ENCODE measurements at regions not wholly inside any gene's neighbourhood (a gene's known extent, or its start where the extent isn't known, plus 50 kb on each side); places are given as distances from the start of the nearest gene placed in this dataset.
"Not testable (repeated sequence)": the region's sequence is repeated elsewhere in the genome, so short reads cannot be mapped to it uniquely, and the experiment has no call there.

DNA sequence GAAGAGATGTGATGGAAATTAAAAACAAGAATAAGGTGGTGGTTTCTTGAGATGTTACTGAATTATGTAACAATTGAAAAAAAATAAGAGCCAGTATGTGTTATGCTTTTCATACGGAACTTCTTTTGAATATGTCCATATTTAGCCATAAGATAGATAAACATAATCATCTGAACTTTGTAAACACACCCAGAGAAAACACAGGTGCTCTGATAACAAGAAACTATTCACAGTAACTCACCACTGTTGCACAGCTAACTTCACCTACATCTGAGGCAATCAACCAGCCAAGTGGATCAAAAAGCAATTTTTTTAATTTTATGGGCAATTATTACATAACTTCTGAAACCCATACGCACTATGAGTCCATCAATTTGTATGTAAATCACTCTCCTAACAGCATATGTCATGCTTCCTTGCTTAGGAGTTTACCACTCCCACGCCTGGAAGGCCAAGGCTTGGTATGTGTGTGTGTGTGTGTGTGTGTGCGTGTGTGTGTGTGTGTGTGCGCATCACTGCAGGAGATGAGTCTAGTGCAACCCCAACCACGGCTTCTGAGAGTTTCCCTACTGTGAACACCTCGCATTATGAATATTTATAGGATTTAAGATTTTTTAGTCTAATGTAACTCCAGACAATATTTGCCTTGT lies 443.4 kb downstream of the BCAT1 start:
- no peak for DNase-seq

DNA sequence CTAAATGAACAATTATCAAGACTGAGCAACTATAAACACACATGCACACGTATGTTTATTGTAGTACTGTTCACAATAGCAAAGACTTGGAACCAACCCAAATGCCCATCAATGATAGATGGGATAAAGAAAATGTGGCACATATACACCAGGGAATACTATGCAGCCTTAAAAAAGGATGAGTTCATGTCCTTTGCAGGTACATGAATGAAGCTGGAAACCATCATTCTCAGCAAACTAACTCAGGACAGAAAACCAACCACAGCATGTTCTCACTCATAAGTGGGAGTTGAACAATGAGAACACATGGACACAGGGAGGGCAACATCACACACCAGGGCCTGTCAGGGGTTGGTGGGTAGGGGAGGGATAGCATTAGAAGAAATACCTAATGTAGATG lies 445.4 kb downstream of the BCAT1 start:
- not testable (repeated sequence) for DNase-seq

DNA sequence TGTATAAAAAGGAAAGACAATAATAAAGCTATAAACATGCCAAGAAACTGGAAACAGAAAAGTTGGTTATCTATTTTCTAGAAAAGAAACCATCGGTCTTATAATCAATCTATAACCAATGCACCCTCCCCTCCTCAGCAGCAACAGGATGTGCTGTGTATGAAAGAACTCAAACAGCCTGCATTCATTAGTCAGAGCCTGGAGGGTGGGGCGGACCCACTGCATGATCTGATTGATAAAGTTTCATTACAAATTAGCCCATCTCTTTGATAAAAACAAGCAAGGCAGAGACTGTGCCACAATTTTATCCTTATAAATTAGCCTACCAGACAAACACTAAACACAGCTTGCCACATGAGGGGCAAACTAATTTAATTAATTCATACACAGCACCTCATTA lies 448.1 kb downstream of the BCAT1 start:
- no peak for DNase-seq

DNA sequence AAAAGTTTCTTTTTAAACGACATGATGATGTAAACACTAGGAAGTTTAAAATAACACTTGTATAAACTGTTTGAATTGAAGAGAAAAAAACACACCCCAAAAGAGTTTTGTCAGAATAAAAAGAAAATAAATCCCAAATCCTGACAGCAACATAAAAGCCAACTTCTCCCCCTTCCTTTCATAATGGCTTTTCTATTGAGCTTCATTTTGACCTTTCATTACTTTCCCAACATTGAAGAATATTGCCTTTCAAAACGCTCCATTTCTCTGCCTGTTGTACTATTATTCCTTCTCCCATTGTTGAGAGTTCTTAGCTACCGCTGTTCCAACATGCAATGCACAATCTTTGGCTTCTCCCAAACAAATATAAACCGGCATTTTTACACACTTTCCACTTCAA lies 448.5 kb downstream of the BCAT1 start:
- DNase-seq, result no peak

DNA sequence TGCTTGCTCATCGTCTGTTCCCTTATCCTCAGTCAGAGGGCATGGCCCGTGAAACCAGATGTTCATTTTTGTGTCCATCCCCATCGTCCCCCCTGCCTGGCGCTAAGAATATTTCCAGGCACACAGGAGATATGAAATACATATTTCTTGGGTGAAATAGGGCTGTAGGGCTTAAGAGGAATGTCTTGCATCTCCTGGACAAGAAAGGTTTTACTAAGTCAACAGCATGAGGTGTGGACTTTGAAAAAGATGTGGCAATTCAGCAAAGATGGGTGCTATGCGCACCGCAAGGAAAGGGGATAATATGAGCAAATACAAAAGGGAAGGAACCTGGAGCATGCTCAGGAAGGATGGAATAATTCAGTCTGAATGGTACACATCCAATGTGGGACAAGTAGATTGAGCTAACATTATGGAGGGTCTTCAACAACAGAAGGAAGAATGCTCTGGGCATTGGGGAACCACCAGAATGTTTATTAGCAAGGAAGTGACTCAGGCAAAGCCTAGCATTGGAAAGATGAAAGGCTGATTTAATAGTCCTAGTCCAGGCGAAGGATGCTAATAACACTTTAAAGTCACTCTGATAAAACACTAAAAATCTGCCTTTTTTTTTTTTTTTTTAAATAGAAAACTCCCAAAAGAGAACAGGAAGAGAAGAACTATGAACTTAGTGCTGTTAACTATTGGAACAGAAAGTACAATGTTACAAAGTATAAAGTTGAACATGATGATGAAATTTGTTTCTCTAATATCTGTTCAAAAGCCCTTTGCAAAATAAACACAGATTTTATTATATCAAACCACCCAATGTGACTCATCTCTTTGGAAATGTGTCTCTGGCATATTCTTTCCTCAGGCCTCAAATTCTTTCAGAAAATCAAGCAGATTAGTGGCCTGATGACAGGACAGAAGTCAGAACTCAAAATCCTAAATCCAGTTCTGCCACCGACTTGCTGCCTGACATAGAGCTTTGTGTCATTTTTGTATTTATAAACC lies 449.5 kb downstream of the BCAT1 start:
- no peak for DNase-seq

DNA sequence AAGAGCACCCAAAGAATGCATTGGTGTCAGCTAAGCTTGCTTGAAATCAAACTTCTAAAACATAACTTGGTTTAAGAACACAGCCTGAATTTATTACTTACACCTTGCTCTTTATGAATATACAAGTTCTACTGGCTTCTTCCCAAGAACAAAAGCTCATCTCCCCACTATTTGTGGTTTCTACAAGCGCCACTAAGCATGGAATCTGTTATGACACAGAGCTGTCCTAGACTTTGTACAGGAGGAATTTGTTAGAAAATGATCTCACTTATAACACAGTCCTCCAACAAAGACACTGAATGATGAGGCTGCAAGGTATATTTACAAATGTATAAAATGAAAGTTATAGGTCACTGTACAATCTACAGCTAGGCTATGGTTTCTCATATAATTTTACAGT lies 452.1 kb downstream of the BCAT1 start:
- DNase-seq, result no peak

DNA sequence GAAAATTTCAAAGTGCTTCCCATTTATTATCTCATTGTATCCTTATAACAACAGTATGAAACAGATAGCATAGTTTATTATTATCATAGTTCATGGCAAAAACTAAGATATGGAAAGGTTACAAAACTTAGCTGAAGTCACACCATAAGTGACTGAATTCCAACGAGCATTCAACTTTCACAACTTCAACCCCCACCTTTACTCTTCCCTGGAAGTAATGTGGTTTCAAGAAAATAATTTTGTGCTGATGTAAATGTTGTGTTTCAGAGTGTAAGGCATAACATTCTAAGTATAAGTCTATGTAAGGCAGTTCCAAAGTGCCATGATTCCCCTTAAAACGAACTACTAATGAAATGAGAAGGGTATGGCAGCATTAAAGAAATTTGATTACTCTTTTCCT lies 454.5 kb downstream of the BCAT1 start:
- no peak for DNase-seq

DNA sequence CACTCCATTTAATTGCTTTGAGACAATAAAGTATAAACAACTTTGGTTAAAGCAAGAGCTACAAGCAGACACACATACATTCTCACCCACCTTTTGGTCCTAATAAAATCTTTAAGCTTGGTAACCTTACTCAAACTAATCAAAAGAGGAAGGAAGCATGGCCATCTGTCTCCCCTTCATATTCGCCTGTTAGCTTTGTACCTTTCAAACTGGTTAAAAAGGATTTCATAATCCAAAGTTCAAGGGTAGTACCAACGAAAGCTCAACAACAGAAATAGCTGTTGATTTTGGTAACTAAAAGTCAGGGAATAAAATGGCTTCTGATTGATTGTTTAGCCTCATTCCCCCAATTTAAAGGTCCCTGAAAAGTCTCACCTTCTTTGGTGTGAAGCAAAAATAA lies 456.9 kb downstream of the BCAT1 start:
- no peak for DNase-seq

DNA sequence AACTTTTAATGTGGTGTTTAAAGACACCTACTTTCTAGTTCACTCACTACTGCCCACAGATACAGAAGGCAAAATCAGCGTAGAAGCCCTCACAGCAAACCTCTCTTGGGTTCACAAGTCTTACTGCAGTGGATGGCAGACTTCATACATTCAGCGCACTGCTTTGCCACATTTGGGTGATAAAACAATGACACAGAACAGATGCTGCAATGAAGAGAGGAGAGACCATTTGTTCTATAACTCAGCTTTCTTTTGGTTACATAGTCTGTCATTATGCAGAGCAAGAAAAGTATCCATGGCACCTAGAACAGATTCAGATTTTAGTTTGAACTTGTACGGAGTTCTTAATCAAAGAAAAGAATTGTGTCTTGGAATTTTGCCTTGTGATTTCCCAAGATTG lies 459.0 kb downstream of the BCAT1 start:
- no peak for DNase-seq

DNA sequence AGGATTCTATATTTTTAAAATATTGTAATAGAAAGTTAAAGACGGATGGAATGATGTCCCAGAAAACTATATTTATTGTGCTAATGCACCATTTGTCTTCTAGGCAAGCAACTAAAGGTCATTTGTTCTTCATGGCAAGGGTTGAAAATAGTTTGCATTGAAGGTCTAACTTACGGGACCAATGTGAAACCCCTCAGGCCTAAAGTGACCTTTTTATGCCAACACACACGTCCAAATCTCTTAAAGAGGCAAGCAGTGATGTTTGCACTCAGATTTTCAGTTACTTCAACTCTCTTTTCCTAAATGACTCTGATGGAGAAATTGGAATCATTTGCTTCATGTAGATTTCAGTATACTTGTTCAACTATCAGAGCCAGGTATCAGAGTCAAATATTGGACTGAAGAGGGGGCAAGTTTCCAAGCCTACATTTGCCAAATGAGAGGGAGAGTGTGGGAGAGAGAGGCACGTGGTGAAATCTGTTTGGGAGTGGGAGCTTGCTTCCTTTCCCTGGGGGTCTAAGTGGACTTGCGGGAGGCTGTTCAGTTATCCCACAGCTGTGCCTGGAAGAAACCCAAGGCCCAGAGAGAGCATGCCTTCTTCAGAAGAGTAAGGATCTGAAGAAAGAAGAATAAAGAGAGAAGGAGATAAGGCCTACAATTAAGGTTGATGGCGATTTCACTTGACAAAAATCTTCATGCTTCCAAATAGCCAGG lies 459.8 kb downstream of the BCAT1 start:
- no peak for DNase-seq

DNA sequence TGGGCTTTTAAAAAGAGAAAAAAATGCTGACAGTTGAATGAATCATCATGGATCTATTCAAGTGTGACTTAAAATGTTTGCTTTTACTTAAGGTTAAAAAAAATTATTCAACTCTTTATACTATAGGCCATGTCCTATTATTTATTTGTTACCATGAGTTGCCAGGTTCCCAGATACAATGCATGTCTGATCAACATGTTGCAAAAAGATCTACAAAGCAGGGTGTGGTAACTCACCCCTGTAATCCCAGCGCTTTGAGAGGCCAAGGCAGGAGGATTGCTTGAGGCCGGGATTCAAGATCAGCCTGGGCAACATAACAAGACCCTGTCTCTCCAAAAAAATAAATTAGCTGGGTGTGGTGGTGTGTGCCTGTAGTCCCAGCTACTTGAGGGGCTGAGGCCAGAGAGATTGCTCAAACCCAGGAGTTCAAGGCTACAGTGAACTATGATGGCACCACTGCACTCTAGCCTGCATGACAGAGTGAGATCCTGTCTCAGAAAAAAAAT lies 460.8 kb downstream of the BCAT1 start:
- no peak for DNase-seq

DNA sequence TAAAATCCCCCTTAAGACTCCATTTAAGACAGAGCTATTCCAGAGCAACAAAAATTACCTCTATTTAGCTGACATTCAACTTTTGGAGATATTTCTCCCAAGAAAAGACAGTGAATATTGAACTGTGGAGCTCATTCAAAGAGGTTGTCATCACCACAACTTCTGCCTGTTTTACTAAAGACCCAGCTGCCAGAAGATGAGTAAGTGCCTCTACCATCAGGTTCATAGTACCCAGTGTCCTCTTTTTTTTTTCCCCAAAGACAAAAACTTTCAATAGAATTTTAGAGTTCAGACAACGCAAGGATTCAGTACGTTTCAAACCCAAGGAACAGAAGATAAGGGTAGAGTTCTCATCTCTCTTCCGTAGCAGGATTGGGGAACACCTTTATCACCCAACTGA lies 461.3 kb downstream of the BCAT1 start:
- no peak for DNase-seq

DNA sequence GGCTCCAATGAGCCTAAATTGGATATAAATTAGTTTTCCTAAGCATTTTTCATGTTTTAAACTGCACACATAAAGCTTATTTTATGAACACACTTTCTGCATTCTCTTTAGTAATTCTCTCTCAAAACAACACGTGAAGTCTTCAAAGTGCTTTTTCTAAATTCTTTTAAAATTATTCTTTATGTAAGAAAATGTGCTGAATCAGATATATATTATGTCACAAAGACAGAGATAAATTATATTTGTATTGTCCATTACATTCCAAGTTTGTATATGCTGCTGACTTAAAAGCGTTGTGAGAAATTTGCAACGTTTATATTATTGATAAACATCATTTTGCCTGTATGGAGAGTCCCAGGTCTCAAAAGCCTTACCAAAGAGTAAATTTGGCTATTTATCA lies 465.2 kb downstream of the BCAT1 start:
- no peak for DNase-seq

DNA sequence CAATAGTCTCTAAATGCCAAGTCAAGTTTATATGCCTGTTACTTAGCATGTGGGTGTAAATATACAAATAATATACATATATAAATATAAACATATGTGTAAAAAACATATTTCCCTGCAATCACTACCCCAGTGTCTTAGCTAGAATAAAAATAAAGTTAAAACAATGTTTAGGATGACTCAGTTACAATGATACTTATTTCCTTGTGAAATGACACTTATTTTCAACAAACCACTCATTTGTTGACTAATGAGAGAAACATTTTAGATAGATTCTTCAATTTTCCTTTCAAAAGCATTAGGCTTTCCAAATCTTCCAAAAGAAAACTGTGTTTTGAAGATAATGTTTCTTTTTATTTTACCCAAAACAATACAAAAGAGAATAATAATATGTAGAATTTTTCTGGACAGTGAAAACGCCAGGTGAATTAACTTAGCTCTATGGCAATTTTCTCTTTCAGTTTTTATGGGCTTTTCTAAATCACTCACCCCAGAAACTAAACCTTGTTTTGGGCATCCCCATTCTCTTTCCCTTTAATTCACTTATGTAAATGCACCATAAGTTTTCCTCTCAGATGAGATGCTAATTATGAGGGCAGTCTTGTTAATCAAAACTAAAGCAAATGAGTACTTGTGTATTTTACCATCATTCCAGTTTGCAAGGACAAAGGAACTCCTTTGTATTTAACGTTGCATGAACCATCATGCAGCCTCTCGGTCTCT lies 465.9 kb downstream of the BCAT1 start:
- DNase-seq, result no peak

DNA sequence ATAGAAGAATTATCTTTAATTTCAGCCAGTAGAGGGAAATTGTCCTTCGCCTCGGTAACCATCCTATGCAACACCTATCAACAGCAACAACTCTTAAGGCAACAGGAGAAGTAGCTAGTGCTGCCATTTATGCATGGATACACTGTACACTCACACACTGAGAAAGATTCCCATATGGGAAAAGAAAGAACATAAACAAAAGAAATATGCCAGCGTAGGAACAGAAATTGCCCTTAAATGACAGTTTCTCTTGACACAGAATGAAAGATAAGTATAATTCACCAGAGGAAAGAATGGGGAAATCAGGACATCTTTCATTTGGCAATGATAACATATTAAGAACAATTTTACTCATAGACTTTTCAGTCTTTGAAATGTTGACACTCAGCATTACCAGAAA lies 466.9 kb downstream of the BCAT1 start:
- no peak for DNase-seq

DNA sequence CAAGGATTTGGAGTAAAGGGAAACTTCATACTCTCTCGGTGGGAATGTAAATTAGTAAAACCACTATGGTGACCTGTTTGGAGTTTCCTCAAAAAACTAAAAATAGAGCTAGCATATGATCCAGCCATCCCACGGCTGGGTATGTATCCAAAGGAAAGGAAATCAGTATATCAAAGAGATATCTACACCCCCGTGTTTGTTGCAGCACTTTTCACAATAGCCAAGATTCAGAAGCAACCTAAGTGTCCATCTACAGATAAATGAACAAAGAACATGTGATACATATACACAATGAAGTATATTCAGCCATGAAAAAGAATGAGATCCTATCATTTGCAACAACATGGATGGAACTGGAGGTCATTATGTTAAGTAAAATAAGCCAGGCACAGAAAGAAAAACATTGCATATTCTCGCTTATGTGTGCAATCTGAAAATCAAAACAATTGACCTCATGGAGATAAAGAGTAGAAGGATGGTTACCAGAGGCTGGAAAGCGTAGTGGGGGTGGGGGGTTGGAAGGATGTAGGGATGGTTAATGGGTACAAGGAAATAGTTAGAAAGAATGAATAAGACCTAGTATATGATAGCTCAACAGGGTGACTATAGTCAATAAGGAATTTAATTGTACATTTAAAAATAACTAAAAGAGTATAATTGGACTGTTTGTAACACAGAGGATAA lies 468.0 kb downstream of the BCAT1 start:
- DNase-seq, result no peak

DNA sequence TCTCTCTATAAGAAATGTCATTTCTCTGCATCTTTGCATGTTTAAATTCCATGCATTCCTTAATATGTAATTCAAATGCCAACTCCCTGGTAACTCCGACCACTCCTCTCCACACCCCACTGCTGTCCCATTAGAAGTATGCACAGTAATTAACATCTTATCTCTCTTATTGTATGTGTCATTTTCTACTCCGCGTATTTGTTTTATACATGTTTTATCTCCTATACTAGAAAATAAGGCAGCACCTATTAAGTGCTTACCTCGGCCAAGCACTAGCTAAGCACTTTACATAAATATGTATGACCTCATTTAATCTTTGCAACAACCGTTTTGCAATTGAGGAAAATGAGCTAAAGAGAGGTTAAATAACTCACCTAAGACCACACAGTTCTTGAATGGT lies 469.8 kb downstream of the BCAT1 start:
- DNase-seq, result no peak

DNA sequence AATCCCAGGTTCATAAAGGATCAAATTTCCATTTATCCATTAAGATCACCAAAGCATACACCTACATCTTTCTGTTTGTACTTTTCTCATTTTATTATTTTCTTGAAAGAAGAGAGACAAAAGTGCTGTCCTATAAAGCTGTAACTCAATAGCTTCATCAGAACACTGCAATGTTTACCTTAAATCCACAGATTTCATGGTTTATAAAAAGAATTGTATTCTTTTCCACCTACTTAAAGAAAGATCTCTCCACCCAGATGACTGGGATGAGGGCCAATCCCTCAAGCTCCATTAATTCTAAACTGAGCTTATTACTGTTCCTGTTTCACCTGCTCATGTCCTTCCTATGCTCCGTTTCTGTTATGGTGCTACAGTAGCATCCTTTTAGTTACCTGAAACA lies 470.6 kb downstream of the BCAT1 start:
- no peak for DNase-seq

DNA sequence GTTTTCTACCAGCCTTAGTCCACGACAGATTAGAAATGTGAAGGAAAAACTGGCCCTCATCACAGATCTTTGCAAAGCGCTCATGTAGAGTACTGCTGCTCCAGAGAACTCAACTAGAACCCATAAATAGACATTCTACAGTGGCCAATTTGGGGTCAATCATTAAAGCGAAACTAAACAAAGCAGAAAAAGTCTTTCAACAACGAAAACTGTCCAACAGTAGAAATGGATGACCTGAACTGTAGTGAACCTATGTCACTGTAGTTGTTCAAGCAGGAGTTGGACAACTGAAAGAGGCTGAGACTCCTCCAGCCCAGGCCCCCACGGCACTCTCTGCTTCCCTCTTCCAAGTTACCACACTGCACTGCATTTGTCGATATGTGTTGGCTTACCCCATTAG lies 472.6 kb downstream of the BCAT1 start:
- no peak for DNase-seq

DNA sequence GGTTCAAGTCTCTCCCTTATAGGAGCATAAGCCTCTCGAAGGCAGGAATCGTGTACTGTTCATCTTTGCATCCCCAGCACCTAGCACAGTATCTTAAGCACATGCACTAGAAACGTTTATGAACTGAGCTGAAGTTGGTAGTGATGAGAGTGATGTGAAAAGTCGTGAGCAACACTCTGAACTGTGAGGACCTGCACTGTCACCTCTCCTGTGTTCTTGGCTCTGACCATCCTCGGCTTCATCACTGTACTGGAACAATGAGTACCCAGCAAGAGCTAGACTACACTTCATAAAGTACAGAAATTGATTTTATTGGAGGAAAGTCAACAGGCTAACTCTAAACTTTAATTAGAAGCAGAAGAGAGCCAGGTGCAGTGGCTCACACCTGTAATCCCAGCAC lies 473.6 kb downstream of the BCAT1 start:
- no peak for DNase-seq

DNA sequence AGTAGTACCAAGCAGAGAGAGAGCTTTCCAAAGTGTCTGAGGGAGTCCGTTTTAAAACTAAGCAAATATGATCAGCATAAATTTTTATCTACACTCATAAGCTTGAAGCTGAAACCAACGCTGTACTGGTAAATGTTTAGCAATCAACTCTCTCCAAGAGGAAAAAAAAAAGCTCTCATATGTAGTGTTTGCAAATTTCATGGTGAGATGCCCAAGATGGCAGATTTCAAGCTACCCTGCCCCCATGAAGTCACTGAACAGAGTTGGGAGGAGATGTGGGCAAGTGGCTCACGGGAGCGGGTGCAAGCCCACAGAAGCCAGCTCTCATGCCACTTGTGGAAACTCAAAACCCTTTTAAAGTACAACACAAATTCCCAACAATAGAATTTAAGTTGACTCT lies 475.8 kb downstream of the BCAT1 start:
- DNase-seq, result no peak

DNA sequence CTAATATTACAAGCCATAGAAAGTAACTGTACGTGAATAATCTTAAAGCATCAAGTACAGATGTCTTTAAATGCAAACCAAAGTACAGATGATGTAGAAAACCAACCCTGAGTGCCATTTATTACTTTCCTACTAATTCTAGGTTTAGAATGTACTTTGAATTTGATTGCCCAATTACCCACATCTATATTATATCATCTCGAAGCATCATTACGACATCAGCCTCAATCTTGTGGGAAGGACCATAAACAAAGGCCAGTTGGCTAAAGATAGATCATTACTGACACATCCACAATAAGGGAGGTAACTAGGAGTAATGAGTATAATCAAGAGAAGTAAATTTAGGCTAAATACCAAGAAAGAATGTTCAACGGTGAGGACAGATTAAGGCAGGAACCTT lies 478.9 kb downstream of the BCAT1 start:
- DNase-seq, result no peak
